Uterus (tissue), 3 donors: ENCODE measurements at regions not wholly inside any gene's neighbourhood (a gene's known extent, or its start where the extent isn't known, plus 50 kb on each side); places are given as distances from the start of the nearest gene placed in this dataset.

Source experiments
- DNase-seq, 2 donors: peaks; one replicate each; pipeline ENCODE4 v3.0.0-alpha.2; 2019 to 2020
- H3K27ac ChIP-seq, 2 donors: fragments of 200-600 bp; sonication (generic); 1 replicate in 1 of 2; 2 replicates in 1 of 2; pipeline ENCODE4 v1.5.1; 2016 to 2018
- H3K27me3 ChIP-seq, 2 donors: fragments of 200-600 bp; sonication (generic); one replicate each; pipeline ENCODE4 v1.5.1; 2018 to 2019; ENCODE audit warnings: control low read depth in 1 of 2
- H3K36me3 ChIP-seq, 2 donors: fragments of 200-600 bp; sonication (generic); one replicate each; pipeline ENCODE4 v1.5.1; 2019; ENCODE audit warnings: control low read depth in 1 of 2
- H3K4me1 ChIP-seq, 2 donors: fragments of 200-600 bp; sonication (generic); one replicate each; pipeline ENCODE4 v1.5.1; 2018 to 2019; ENCODE audit warnings: control low read depth in 1 of 2
- H3K4me3 ChIP-seq, 2 donors: fragments of 200-600 bp; sonication (generic); 1 replicate in 1 of 2; 2 replicates in 1 of 2; pipeline ENCODE4 v1.5.1; 2018 to 2019; ENCODE audit warnings: mild to moderate bottlenecking in 1 of 2
- H3K9me3 ChIP-seq, 2 donors: fragments of 200-600 bp; sonication (generic); one replicate each; pipeline ENCODE4 v1.5.1; 2019; ENCODE audit warnings: control low read depth in 1 of 2
- CTCF ChIP-seq, 4 experiments: fragments of 200-600 bp in 2 of 4; fragments of 450-650 bp in 2 of 4; sonication (generic) in 2 of 4; IDR thresholded peaks; one replicate each; pipeline ENCODE4 v1.5.1; 2016 to 2019; ENCODE audit warnings: antibody characterized with exemption in 4 of 4, mild to moderate bottlenecking in 2 of 4, moderate library complexity in 1 of 4
- POLR2A ChIP-seq, 2 donors: fragments of 450-650 bp; IDR thresholded peaks; one replicate each; pipeline ENCODE4 v1.6.1; 2016; ENCODE audit warnings: antibody characterized with exemption in 2 of 2, mild to moderate bottlenecking in 1 of 2, moderate library complexity in 1 of 2
- intact Hi-C: fragments of 100-400 bp; cut with DNase I; formaldehyde crosslinking; loops from one replicate; pipeline ENCODE4 v1.15.1; 2023; ENCODE audit warnings: low total_unique reads
- donor health status: DM: yes; HTN: yes; CAD: no.

GRCh38 chr2:64350996-64351395, 103.0 kb upstream of the LGALSL start:
- no peak for TF ChIP-seq CTCF (IDR thresholded peaks at IDR 0.05)
- no peak for TF ChIP-seq POLR2A (IDR thresholded peaks at IDR 0.05)
- intact Hi-C loops, result no loop called here
- Histone ChIP-seq H3K9me3 (no peaks in the 10 kb centered on the region), H3K27me3 (no peaks in the 10 kb centered on the region), H3K36me3 (no peaks in the 10 kb centered on the region), H3K4me3 (no peak overlapping the region), H3K4me1 (no peaks in the 10 kb centered on the region), H3K27ac (no peak overlapping the region)
- no peak for DNase-seq

GRCh38 chr2:64352292-64352691, 101.7 kb upstream of the LGALSL start:
- Histone ChIP-seq H3K4me1 (no peaks in the 10 kb centered on the region), H3K36me3 (no peaks in the 10 kb centered on the region), H3K9me3 (no peaks in the 10 kb centered on the region), H3K27ac (no peak overlapping the region), H3K4me3 (no peak overlapping the region), H3K27me3 (no peaks in the 10 kb centered on the region)
- DNase-seq, result no peak
- intact Hi-C loops, result no loop called here
- TF ChIP-seq POLR2A (IDR thresholded peaks at IDR 0.05) (no peak), CTCF (IDR thresholded peaks at IDR 0.05) (no peak)

GRCh38 chr2:64354857-64355680, 98.9 kb upstream of the LGALSL start:
- TF ChIP-seq POLR2A (IDR thresholded peaks at IDR 0.05) (no peak), CTCF (IDR thresholded peaks at IDR 0.05) (no peak)
- no peaks in the 10 kb centered on the region for H3K27me3 ChIP-seq
- H3K27ac ChIP-seq, result no peak overlapping the region
- intact Hi-C loops, result no loop called here
- DNase-seq, result no peak
- peaks cover 5% of the 10 kb centered on the region in 2 donors for H3K4me1 ChIP-seq
- no peaks in the 10 kb centered on the region for H3K36me3 ChIP-seq
- H3K9me3 ChIP-seq, result no peaks in the 10 kb centered on the region
- H3K4me3 ChIP-seq, result no peak overlapping the region

GRCh38 chr2:64356906-64357305, 97.1 kb upstream of the LGALSL start:
- Histone ChIP-seq H3K9me3 (no peaks in the 10 kb centered on the region), H3K27ac (no peak overlapping the region), H3K4me3 (no peak overlapping the region), H3K27me3 (no peaks in the 10 kb centered on the region), H3K36me3 (no peaks in the 10 kb centered on the region), H3K4me1 (peaks cover 5 to 9% of the 10 kb centered on the region in 2 donors)
- TF ChIP-seq CTCF (IDR thresholded peaks at IDR 0.05) (no peak), POLR2A (IDR thresholded peaks at IDR 0.05) (no peak)
- intact Hi-C loops, result no loop called here
- no peak for DNase-seq

- Histone ChIP-seq H3K27me3 (no peaks in the 10 kb centered on the region), H3K36me3 (no peaks in the 10 kb centered on the region), H3K4me3 (no peak overlapping the region), H3K27ac (peak overlapping the region; percentile 53 to 60), H3K4me1 (peaks cover 5 to 9% of the 10 kb centered on the region in 2 donors), H3K9me3 (no peaks in the 10 kb centered on the region)
- DNase-seq, result no peak
- intact Hi-C loops, result no loop called here
- TF ChIP-seq CTCF (IDR thresholded peaks at IDR 0.05) (no peak), POLR2A (IDR thresholded peaks at IDR 0.05) (no peak)
Observed at GRCh38 chr2:64359171-64359891, 94.6 kb upstream of the LGALSL start.
